ENCODE measurements at regions not wholly inside any gene's neighbourhood (a gene's known extent, or its start where the extent isn't known, plus 50 kb on each side); places are given as distances from the start of the nearest gene placed in this dataset.
A peak's percentile ranks its signal among the peaks of the same experiment; 100 is the strongest.

DNA sequence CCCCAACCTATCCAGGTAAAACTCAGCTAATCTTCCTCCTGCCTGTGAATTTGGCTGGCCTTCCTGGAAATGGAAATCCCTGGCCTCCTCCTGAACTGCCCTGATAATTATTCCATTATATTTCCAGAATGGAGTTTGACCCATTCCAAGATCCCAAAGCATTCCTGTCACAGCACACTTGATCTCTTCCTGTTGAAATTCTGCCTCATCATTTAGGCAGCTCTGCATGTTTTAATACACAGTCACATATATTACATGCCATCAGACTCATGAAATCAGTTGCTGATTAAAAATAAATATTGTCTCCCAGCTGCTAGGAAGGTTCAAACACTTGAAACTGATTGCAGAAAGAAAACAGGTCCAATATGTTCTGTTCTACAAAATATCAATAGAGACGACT lies 148.2 kb upstream of the PALMD start:
- Histone ChIP-seq H3K4me1 (ENCODE audit: insufficient read depth, low read length) (peaks cover 37% of the 10 kb centered on the region), H3K4me2 (ENCODE audit: low read depth, low read length) (no peak overlapping the region), H2AFZ (ENCODE audit: low read length) (no peak overlapping the region), H3K79me2 (ENCODE audit: insufficient read depth, low read length) (no peaks in the 10 kb centered on the region), H3K27me3 (ENCODE audit: control insufficient read depth in 1 of 2, insufficient read depth in 2 of 2, low read length in 2 of 2) (no peaks in the 10 kb centered on the region), H3K27ac (ENCODE audit: extremely low read length, insufficient read depth, low read length) (no peak overlapping the region), H3K9me3 (ENCODE audit: low read length) (no peaks in the 10 kb centered on the region), H3K4me3 (replicated peaks in 1 of 3; ENCODE audit: insufficient read depth in 1 of 3, low read depth in 2 of 3, low read length in 3 of 3) (no peak overlapping the region), H3K9ac (ENCODE audit: insufficient read depth, low read depth, low read length) (no peak overlapping the region), H4K20me1 (ENCODE audit: insufficient read depth, low read length) (no peaks in the 10 kb centered on the region), H3K36me3 (replicated peaks in 1 of 2; ENCODE audit: control insufficient read depth in 1 of 2, insufficient read depth in 2 of 2, low read length in 2 of 2) (no peaks in the 10 kb centered on the region)
- ATAC-seq (no peak), FAIRE-seq (no peak), DNase-seq (ENCODE audit: low spot score) (peak; percentile 12)
- 72% methylated on average over 1 of the region's 1 CpG for WGBS (ENCODE audit: low lambda C conversion rate)
- POLR2A ChIA-PET = no interaction called here
- in situ Hi-C loops (cut with HindIII; ENCODE audit: extremely low pct_ligation_motif_present, low pct_unique_long_range_greater_than_20kb) = no loop called here
- CTCF ChIA-PET (ENCODE audit: low intra/inter-chr PET ratio, low total read pairs) = no interaction called here
- intact Hi-C loops (cut with micrococcal nuclease; ENCODE audit: unreplicated experiment) = no loop called here
- TF ChIP-seq TBL1XR1 (IDR thresholded peaks at IDR 0.05; ENCODE audit: borderline replicate concordance, low read length, partially characterized antibody) (no peak), THAP11 (CRISPR knock-in tag; IDR thresholded peaks at IDR 0.05) (no peak), ZNF547 (CRISPR knock-in tag; IDR thresholded peaks at IDR 0.05) (no peak), HNF4A (CRISPR knock-in tag; IDR thresholded peaks at IDR 0.05) (no peak), ATF7 (IDR thresholded peaks at IDR 0.05) (no peak), ATF7 (CRISPR knock-in tag; IDR thresholded peaks at IDR 0.05) (no peak), SIN3A (IDR thresholded peaks at IDR 0.05; ENCODE audit: borderline replicate concordance, low read depth, low read length) (no peak), ZNF562 (CRISPR knock-in tag; IDR thresholded peaks at IDR 0.05; ENCODE audit: borderline replicate concordance) (no peak)
- BruUV-seq (replicated peaks) = no TSS peak

DNA sequence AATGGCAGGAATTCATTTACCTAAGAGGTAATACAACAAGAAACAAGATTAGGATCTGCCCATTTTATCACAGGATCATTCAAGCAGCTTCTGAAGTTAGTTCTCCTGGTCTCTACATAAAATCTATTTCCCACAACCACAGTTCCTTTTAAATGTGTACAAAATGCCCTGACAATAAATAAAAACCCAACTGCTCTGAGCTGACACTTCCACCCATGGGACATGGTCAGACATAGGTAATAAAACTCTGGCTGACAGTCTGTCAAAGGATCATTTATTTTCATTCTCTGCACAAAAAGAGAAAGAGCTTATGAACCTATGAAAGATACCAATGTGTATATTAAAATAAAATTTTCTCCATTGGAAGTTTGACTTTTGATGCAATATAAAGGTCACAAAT lies 145.4 kb upstream of the PALMD start:
- ChIA-PET POLR2A (no interaction called here), CTCF (ENCODE audit: low intra/inter-chr PET ratio, low total read pairs) (no interaction called here)
- Histone ChIP-seq H3K9me3 (ENCODE audit: low read length) (no peaks in the 10 kb centered on the region), H3K4me1 (ENCODE audit: insufficient read depth, low read length) (peaks cover 62% of the 10 kb centered on the region), H3K27ac (ENCODE audit: extremely low read length, insufficient read depth, low read length) (no peak overlapping the region), H3K27me3 (ENCODE audit: control insufficient read depth in 1 of 2, insufficient read depth in 2 of 2, low read length in 2 of 2) (no peaks in the 10 kb centered on the region), H3K79me2 (ENCODE audit: insufficient read depth, low read length) (no peaks in the 10 kb centered on the region), H4K20me1 (ENCODE audit: insufficient read depth, low read length) (no peaks in the 10 kb centered on the region), H3K4me2 (ENCODE audit: low read depth, low read length) (no peak overlapping the region), H3K36me3 (replicated peaks in 1 of 2; ENCODE audit: control insufficient read depth in 1 of 2, insufficient read depth in 2 of 2, low read length in 2 of 2) (no peaks in the 10 kb centered on the region), H3K9ac (ENCODE audit: insufficient read depth, low read depth, low read length) (no peak overlapping the region), H2AFZ (ENCODE audit: low read length) (no peak overlapping the region), H3K4me3 (replicated peaks in 1 of 3; ENCODE audit: insufficient read depth in 1 of 3, low read depth in 2 of 3, low read length in 3 of 3) (no peak overlapping the region)
- BruUV-seq (replicated peaks) = no TSS peak
- intact Hi-C loops (cut with micrococcal nuclease; ENCODE audit: unreplicated experiment) (loop anchor here (5.0 kb wide), 1 partner anchor 147 kb away; the partner anchor contains the start of gene PALMD), in situ Hi-C loops (cut with HindIII; ENCODE audit: extremely low pct_ligation_motif_present, low pct_unique_long_range_greater_than_20kb) (no loop called here)
- no peak for TF ChIP-seq PLRG1 (conservative IDR thresholded peaks at IDR 0.05)
- TF ChIP-seq ZNF235 (CRISPR knock-in tag; IDR thresholded peaks at IDR 0.05; ENCODE audit: borderline replicate concordance) = no peak
- TF ChIP-seq ATM (IDR thresholded peaks at IDR 0.05; ENCODE audit: borderline replicate concordance) = no peak
- no peak for TF ChIP-seq HDAC6 (IDR thresholded peaks at IDR 0.05; ENCODE audit: low read depth, low read length)
- TF ChIP-seq TGIF2 (CRISPR knock-in tag; IDR thresholded peaks at IDR 0.05) = no peak
- no peak for TF ChIP-seq ZMAT3 (CRISPR knock-in tag; conservative IDR thresholded peaks at IDR 0.05)
- TF ChIP-seq KMT2A (CRISPR knock-in tag; IDR thresholded peaks at IDR 0.05) = no peak
- TF ChIP-seq RORA (CRISPR knock-in tag; IDR thresholded peaks at IDR 0.05) = no peak
- no peak for DNase-seq (ENCODE audit: low spot score)
- no peak for FAIRE-seq
- ATAC-seq = no peak
